Endodermal cell (in vitro differentiated cells): ENCODE measurements at regions not wholly inside any gene's neighbourhood (a gene's known extent, or its start where the extent isn't known, plus 50 kb on each side); places are given as distances from the start of the nearest gene placed in this dataset.

Experiments used
- DNase-seq: peaks from one replicate; pipeline ENCODE4 v3.0.0-alpha.2; 2017
- H3K27ac ChIP-seq: 2 replicates; pipeline ENCODE4 v1.5.1; 2013; ENCODE audit warnings: mild to moderate bottlenecking, low read depth, low read length, moderate library complexity
- H3K27me3 ChIP-seq: 2 replicates; pipeline ENCODE4 v1.6.1; 2013; ENCODE audit warnings: mild to moderate bottlenecking, low read length, moderate library complexity; ENCODE audit not compliant: insufficient read depth, control insufficient read depth, poor library complexity, severe bottlenecking
- H3K36me3 ChIP-seq: 2 replicates; pipeline ENCODE4 v1.7.0; 2013; ENCODE audit warnings: mild to moderate bottlenecking, low read length, moderate library complexity; ENCODE audit not compliant: control insufficient read depth, insufficient read depth
- H3K4me1 ChIP-seq: one replicate; pipeline ENCODE4 v1.7.0; 2013; ENCODE audit warnings: low read length; ENCODE audit not compliant: control insufficient read depth, insufficient read depth
- H3K4me3 ChIP-seq: 2 replicates; pipeline ENCODE4 v1.5.1; 2013; ENCODE audit warnings: mild to moderate bottlenecking, low read length, moderate library complexity
- H3K9ac ChIP-seq: 2 replicates; pipeline ENCODE4 v1.6.1; 2013; ENCODE audit warnings: mild to moderate bottlenecking, low read length, moderate library complexity; ENCODE audit not compliant: poor library complexity, severe bottlenecking; ENCODE audit errors: extremely low read depth
- H3K9me3 ChIP-seq: 2 replicates; pipeline ENCODE4 v1.6.1; 2013; ENCODE audit warnings: mild to moderate bottlenecking, low read length, moderate library complexity; ENCODE audit not compliant: control insufficient read depth
- H3K27ac Mint-ChIP-seq: 2 replicates; pipeline ENCODE4 v1.8.0; 2020; ENCODE audit warnings: mixed read lengths
- H3K27me3 Mint-ChIP-seq: 2 replicates; pipeline ENCODE4 v1.8.0; 2021; ENCODE audit warnings: mild to moderate bottlenecking, mixed read lengths; ENCODE audit not compliant: insufficient read depth
- H3K36me3 Mint-ChIP-seq: 2 replicates; pipeline ENCODE4 v1.8.0; 2020; ENCODE audit warnings: low read depth, mixed read lengths
- H3K4me1 Mint-ChIP-seq: 2 replicates; pipeline ENCODE4 v1.8.0; 2020; ENCODE audit warnings: mixed read lengths
- H3K4me3 Mint-ChIP-seq: 2 replicates; pipeline ENCODE4 v1.8.0; 2020; ENCODE audit warnings: mild to moderate bottlenecking, moderate library complexity, mixed read lengths
- H3K9me3 Mint-ChIP-seq: 2 replicates; pipeline ENCODE4 v1.8.0; 2020; ENCODE audit warnings: mild to moderate bottlenecking, mixed read lengths
- WGBS, 2 experiments: methylation state at CpG; one replicate each; pipeline versions ENCODE4 v1.1.5 to v1.1.7; 2013; ENCODE audit warnings: missing lambda C conversion rate in 2 of 2, mixed read lengths in 1 of 2; ENCODE audit not compliant: insufficient coverage in 1 of 2, insufficient read length in 1 of 2; 5-methylcytosine and 5-hydroxymethylcytosine counted together
- TF ChIP-seq, protein P1 (sequence below): fragments of 200-600 bp; sonication (generic); conservative IDR thresholded peaks from 2 replicates; pipeline ENCODE4 v1.5.0; 2021; ENCODE audit warnings: antibody characterized with exemption, mild to moderate bottlenecking

- H3K4me3 ChIP-seq, result no peak overlapping the region
- peaks cover 4% of the 10 kb centered on the region for H3K4me1 ChIP-seq
- H3K9me3 Mint-ChIP-seq, result no peaks in the 10 kb centered on the region
- H3K27ac Mint-ChIP-seq, result no peak overlapping the region
- H3K9ac ChIP-seq, result no peak overlapping the region
- H3K4me3 Mint-ChIP-seq, result no peak overlapping the region
- no peaks in the 10 kb centered on the region for H3K36me3 ChIP-seq
- peaks cover 20% of the 10 kb centered on the region for H3K27me3 Mint-ChIP-seq
- peaks cover 28% of the 10 kb centered on the region for H3K27me3 ChIP-seq
- no peak for DNase-seq
- TF ChIP-seq, protein P1, sequence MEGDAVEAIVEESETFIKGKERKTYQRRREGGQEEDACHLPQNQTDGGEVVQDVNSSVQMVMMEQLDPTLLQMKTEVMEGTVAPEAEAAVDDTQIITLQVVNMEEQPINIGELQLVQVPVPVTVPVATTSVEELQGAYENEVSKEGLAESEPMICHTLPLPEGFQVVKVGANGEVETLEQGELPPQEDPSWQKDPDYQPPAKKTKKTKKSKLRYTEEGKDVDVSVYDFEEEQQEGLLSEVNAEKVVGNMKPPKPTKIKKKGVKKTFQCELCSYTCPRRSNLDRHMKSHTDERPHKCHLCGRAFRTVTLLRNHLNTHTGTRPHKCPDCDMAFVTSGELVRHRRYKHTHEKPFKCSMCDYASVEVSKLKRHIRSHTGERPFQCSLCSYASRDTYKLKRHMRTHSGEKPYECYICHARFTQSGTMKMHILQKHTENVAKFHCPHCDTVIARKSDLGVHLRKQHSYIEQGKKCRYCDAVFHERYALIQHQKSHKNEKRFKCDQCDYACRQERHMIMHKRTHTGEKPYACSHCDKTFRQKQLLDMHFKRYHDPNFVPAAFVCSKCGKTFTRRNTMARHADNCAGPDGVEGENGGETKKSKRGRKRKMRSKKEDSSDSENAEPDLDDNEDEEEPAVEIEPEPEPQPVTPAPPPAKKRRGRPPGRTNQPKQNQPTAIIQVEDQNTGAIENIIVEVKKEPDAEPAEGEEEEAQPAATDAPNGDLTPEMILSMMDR, result no peak
- H3K27ac ChIP-seq, result no peak overlapping the region
- no peaks in the 10 kb centered on the region for H3K9me3 ChIP-seq
- peaks cover 16% of the 10 kb centered on the region for H3K4me1 Mint-ChIP-seq
- 91% methylated on average over 3 of the region's 3 CpGs; no CpG with 5 or more reads in 1 of the 2 experiments for WGBS, 2 experiments
- H3K36me3 Mint-ChIP-seq, result no peaks in the 10 kb centered on the region
Observed at GRCh38 chr2:139159177-139159576, 379.0 kb upstream of the NXPH2 start.

DNA sequence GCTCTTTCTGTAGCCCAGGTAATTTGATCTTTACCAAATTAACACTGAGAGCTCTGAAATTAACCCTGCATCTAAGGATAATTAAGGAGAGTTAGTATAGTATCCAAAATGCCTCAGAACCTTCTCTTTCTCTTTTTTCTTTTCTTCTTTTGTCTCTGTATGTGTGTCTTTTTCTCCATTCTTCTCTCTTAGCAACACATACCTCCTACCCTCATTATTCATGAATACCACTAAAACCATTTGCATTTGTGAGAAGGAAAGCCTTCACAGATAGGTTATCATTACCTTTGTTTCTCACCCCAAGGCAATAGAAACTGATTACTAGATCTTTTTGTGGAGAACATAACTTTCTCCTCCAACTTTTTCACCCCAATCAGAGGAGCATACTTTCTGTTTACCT, 376.5 kb upstream of the NXPH2 start:
- Mint-ChIP-seq H3K27me3 (peaks cover 23% of the 10 kb centered on the region), H3K4me1 (peaks cover 16% of the 10 kb centered on the region)

DNA sequence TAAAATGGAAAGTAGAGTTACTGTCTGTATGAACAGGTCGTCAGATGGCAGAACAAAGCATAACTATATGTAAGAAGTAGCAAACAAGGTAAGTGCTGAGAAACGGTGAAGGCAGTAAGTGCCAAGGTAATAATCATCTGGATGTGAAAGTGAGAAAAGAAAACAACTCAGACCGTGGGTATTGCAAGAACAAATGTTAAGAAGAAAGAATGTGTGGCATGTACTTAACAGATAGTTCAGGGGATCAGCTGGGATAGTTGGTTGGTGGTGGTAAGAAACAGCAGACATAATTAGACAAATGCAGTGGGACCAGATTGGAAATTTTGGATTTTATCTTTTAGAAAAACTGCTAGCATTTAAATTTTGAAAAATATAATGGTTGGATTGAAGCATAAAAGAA, 375.8 kb upstream of the NXPH2 start:
- 42 to 44% methylated on average over 3 of the region's 3 CpGs for WGBS, 2 experiments
- peaks cover 23% of the 10 kb centered on the region for H3K27me3 Mint-ChIP-seq
- Histone ChIP-seq H3K27ac (no peak overlapping the region), H3K27me3 (peaks cover 28% of the 10 kb centered on the region), H3K4me3 (no peak overlapping the region), H3K9me3 (no peaks in the 10 kb centered on the region), H3K36me3 (no peaks in the 10 kb centered on the region), H3K9ac (no peak overlapping the region), H3K4me1 (peaks cover 4% of the 10 kb centered on the region)
- no peak for DNase-seq
- TF ChIP-seq, protein P1, result no peak
- H3K27ac Mint-ChIP-seq, result no peak overlapping the region
- H3K4me1 Mint-ChIP-seq, result peaks cover 16% of the 10 kb centered on the region
- no peaks in the 10 kb centered on the region for H3K36me3 Mint-ChIP-seq
- H3K4me3 Mint-ChIP-seq, result no peak overlapping the region
- no peaks in the 10 kb centered on the region for H3K9me3 Mint-ChIP-seq

More for the DNA sequence above, 376.5 kb upstream of the NXPH2 start:
- peaks cover 4% of the 10 kb centered on the region for H3K4me1 ChIP-seq
- TF ChIP-seq, protein P1, result no peak
- no peaks in the 10 kb centered on the region for H3K36me3 ChIP-seq
- Mint-ChIP-seq H3K27ac (no peak overlapping the region), H3K36me3 (no peaks in the 10 kb centered on the region), H3K9me3 (no peaks in the 10 kb centered on the region), H3K4me3 (no peak overlapping the region)
- no peak overlapping the region for H3K4me3 ChIP-seq
- H3K9me3 ChIP-seq, result no peaks in the 10 kb centered on the region
- H3K9ac ChIP-seq, result no peak overlapping the region
- DNase-seq, result no peak
- H3K27me3 ChIP-seq, result peaks cover 28% of the 10 kb centered on the region
- H3K27ac ChIP-seq, result no peak overlapping the region
